SHP77 treated with DMSO at 0.1 percent for 48 hours (cell line): ENCODE measurements at regions not wholly inside any gene's neighbourhood (a gene's known extent, or its start where the extent isn't known, plus 50 kb on each side); places are given as distances from the start of the nearest gene placed in this dataset.

Experiments used
- DNase-seq: peaks from one replicate; lab custom pipeline; 2025; lab: John Stamatoyannopoulos, UW

GRCh38 chr1:192949783-192950182, 109.4 kb downstream of the UCHL5 start:
- DNase-seq = no peak

GRCh38 chr1:192950926-192951325, 108.2 kb downstream of the UCHL5 start:
- no peak for DNase-seq

GRCh38 chr1:192951691-192952460, 107.3 kb downstream of the UCHL5 start:
- no peak for DNase-seq

- DNase-seq = no peak
Observed at GRCh38 chr1:192952646-192953045, 106.5 kb downstream of the UCHL5 start.

GRCh38 chr1:192954705-192955265, 104.4 kb downstream of the UCHL5 start:
- no peak for DNase-seq

DNA sequence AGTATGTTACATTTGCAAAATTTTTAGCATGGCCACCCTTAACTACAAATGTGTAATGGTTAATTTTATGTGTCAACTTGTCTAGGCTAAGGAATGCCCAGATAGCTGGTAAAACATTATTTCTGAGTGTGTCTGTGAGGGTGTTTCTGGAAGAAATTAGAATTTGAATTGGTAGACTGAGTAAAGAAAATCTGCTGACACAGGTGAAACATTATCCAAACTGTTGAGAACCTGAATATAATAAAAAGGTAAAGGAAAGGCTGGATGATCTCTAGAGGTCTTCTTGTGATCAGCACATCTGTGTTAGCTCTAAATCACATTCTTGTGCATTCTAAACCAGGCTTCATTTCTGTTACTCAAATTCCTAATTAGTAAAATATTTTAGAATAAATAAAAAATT, 100.8 kb downstream of the UCHL5 start:
- no peak for DNase-seq

DNA sequence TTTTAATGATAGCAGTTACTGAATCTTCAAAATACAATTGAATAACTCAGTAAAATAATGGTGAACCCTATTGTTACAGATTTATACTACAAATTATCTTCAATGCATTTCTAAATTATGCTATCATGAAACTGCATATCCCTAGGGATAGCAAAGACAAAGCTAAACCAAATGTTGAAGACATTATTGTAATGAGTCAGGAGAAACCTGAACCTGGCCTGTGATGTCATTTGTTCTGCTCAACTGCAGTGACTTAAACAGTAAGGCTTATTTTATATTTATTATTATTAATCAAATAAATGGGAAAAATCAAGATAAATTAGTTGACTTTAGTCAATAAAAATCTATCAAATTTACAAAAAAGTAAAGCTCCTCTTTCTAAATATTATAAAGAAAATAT, 100.3 kb downstream of the UCHL5 start:
- no peak for DNase-seq

DNA sequence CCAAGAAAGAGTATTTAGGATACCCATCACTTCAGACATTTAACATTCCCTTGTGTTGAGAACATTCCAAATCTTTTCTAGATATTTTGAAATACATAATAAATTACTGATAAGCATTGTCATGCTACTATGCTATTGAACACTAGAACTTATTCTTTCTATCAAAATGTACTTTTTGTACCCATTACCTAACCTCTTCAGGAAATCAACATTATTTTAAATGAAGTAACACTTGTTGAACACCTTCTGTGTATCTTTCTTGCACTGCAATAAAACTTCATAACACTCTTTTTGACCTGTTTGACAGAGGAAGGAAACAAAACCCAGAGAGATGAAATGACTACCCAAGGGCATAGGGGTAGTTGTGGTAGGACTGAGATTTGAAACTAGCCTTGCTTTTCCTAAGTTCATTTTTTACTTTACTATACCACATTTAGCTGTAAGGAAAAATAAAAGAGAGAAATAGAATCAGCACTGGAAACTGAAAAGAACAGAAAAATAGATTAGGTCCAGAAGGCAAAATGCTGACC, 99.4 kb downstream of the UCHL5 start:
- DNase-seq = no peak
